SK-N-SH treated with all-trans-retinoic acid at 6 μM for 48 hours (cell line): ENCODE measurements at regions not wholly inside any gene's neighbourhood (a gene's known extent, or its start where the extent isn't known, plus 50 kb on each side); places are given as distances from the start of the nearest gene placed in this dataset.

Source experiments
- ATAC-seq: fragments of 200-7000 bp; cut with Tn5 transposase; 3 replicates; pipeline ENCODE4 v1.9.1; 2020; ENCODE audit warnings: mild to moderate bottlenecking, moderate library complexity
- BACH2 ChIP-seq: fragments of 250-450 bp; sonication (Bioruptor Pico); IDR thresholded peaks from 2 replicates; pipeline ENCODE4 v1.9.0; 2021; ENCODE audit warnings: mild to moderate bottlenecking, borderline replicate concordance
- CSDC2 ChIP-seq: fragments of 250-450 bp; sonication (Bioruptor Pico); IDR thresholded peaks from 2 replicates; pipeline ENCODE4 v1.5.0; 2020; ENCODE audit warnings: mild to moderate bottlenecking, moderate library complexity
- CSRNP3 ChIP-seq: fragments of 250-450 bp; sonication (Bioruptor Pico); IDR thresholded peaks from 2 replicates; pipeline ENCODE4 v1.5.1; 2021; ENCODE audit warnings: mild to moderate bottlenecking, moderate library complexity
- ESRRG ChIP-seq: fragments of 250-450 bp; sonication (Bioruptor Pico); IDR thresholded peaks from 2 replicates; pipeline ENCODE4 v1.6.1; 2021; ENCODE audit warnings: mild to moderate bottlenecking
- GLIS3 ChIP-seq: fragments of 250-450 bp; sonication (Bioruptor Pico); IDR thresholded peaks from 2 replicates; pipeline ENCODE4 v1.5.0; 2020; ENCODE audit warnings: mild to moderate bottlenecking, moderate library complexity
- OSR1 ChIP-seq: fragments of 250-450 bp; sonication (Bioruptor Pico); IDR thresholded peaks from 2 replicates; pipeline ENCODE4 v1.8.0; 2022; ENCODE audit warnings: moderate library complexity, mild to moderate bottlenecking, inconsistent platforms
- POU6F1 ChIP-seq: fragments of 250-450 bp; sonication (Bioruptor Pico); IDR thresholded peaks from 2 replicates; pipeline ENCODE4 v1.8.0; 2021; ENCODE audit warnings: low read depth, mild to moderate bottlenecking, moderate library complexity, borderline replicate concordance
- PPARA ChIP-seq: fragments of 250-450 bp; sonication (Bioruptor Pico); IDR thresholded peaks from 2 replicates; pipeline ENCODE4 v1.5.0; 2020; ENCODE audit warnings: mild to moderate bottlenecking, borderline replicate concordance
- RARB ChIP-seq: fragments of 250-450 bp; sonication (Bioruptor Pico); IDR thresholded peaks from 2 replicates; pipeline ENCODE4 v1.8.0; 2021; ENCODE audit warnings: mild to moderate bottlenecking, moderate library complexity
- SNAI2 ChIP-seq: fragments of 250-450 bp; sonication (Bioruptor Pico); IDR thresholded peaks from 2 replicates; pipeline ENCODE4 v1.5.0; 2020; ENCODE audit warnings: mild to moderate bottlenecking, moderate library complexity
- TCF4 ChIP-seq: fragments of 250-450 bp; sonication (Bioruptor Pico); IDR thresholded peaks from 2 replicates; pipeline ENCODE4 v1.8.0; 2021; ENCODE audit warnings: mild to moderate bottlenecking, moderate library complexity, borderline replicate concordance
- TOX ChIP-seq: fragments of 250-450 bp; sonication (Bioruptor Pico); IDR thresholded peaks from 2 replicates; pipeline ENCODE4 v1.8.0; 2021; ENCODE audit warnings: mild to moderate bottlenecking, moderate library complexity, borderline replicate concordance
- TSHZ2 ChIP-seq: fragments of 250-450 bp; sonication (Bioruptor Pico); IDR thresholded peaks from 2 replicates; pipeline ENCODE4 v1.5.0; 2020; ENCODE audit warnings: mild to moderate bottlenecking, moderate library complexity
- ZC3H10 ChIP-seq: fragments of 250-450 bp; sonication (Bioruptor Pico); IDR thresholded peaks from 2 replicates; pipeline ENCODE4 v1.5.1; 2021; ENCODE audit warnings: mild to moderate bottlenecking, moderate library complexity
- ZFP30 ChIP-seq: fragments of 450-650 bp; formaldehyde crosslinking; IDR thresholded peaks from 2 replicates; pipeline ENCODE4 v1.5.0; 2022; ENCODE audit warnings: mild to moderate bottlenecking, moderate library complexity
- ZNF565 ChIP-seq: fragments of 450-650 bp; formaldehyde crosslinking; conservative IDR thresholded peaks from 2 replicates; pipeline ENCODE4 v1.5.0; 2020; ENCODE audit warnings: low read depth, mild to moderate bottlenecking, moderate library complexity
- ZNF70 ChIP-seq: fragments of 450-650 bp; formaldehyde crosslinking; IDR thresholded peaks from 2 replicates; pipeline ENCODE4 v1.5.0; 2020; ENCODE audit warnings: mild to moderate bottlenecking, moderate library complexity
- ZNF8 ChIP-seq: fragments of 450-650 bp; formaldehyde crosslinking; IDR thresholded peaks from 2 replicates; pipeline ENCODE4 v1.5.0; 2020; ENCODE audit warnings: mild to moderate bottlenecking, moderate library complexity
- TF ChIP-seq, protein P1 (sequence below): fragments of 250-450 bp; sonication (Bioruptor Pico); IDR thresholded peaks from 2 replicates; pipeline ENCODE4 v1.8.0; 2020; ENCODE audit warnings: mild to moderate bottlenecking, moderate library complexity, borderline replicate concordance
- TF ChIP-seq, protein P2 (sequence below): fragments of 250-450 bp; sonication (Bioruptor Pico); IDR thresholded peaks from 2 replicates; pipeline ENCODE4 v1.5.1; 2020; ENCODE audit warnings: low read depth, mild to moderate bottlenecking, moderate library complexity

GRCh38 chr5:3124410-3124809 lies 372.9 kb upstream of the IRX2 start (continued):
- TF ChIP-seq ZC3H10 (CRISPR knock-in tag) (no peak), RARB (no peak)

GRCh38 chr5:3123763-3124157 lies 372.3 kb upstream of the IRX2 start:
- TF ChIP-seq POU6F1 (CRISPR knock-in tag) (no peak), ZNF565 (no peak), ZC3H10 (CRISPR knock-in tag) (no peak), ESRRG (CRISPR knock-in tag) (no peak), TOX (CRISPR knock-in tag) (no peak), RARB (no peak), ZNF70 (CRISPR knock-in tag) (no peak), CSDC2 (CRISPR knock-in tag) (no peak)
- ATAC-seq = no peak

GRCh38 chr5:3122985-3123762 lies 371.7 kb upstream of the IRX2 start:
- no peak for TF ChIP-seq ZNF70 (CRISPR knock-in tag)
- ATAC-seq = no peak

- TF ChIP-seq ZFP30 (no peak), TCF4 (CRISPR knock-in tag) (no peak), GLIS3 (CRISPR knock-in tag) (no peak), ZNF8 (no peak), PPARA (CRISPR knock-in tag) (no peak), ZC3H10 (CRISPR knock-in tag) (no peak), BACH2 (CRISPR knock-in tag) (no peak), RARB (no peak), ZNF70 (CRISPR knock-in tag) (no peak), TOX (CRISPR knock-in tag) (no peak), CSRNP3 (CRISPR knock-in tag) (no peak), OSR1 (CRISPR knock-in tag) (no peak), SNAI2 (CRISPR knock-in tag) (no peak), TSHZ2 (CRISPR knock-in tag) (no peak)
- TF ChIP-seq, protein P1, sequence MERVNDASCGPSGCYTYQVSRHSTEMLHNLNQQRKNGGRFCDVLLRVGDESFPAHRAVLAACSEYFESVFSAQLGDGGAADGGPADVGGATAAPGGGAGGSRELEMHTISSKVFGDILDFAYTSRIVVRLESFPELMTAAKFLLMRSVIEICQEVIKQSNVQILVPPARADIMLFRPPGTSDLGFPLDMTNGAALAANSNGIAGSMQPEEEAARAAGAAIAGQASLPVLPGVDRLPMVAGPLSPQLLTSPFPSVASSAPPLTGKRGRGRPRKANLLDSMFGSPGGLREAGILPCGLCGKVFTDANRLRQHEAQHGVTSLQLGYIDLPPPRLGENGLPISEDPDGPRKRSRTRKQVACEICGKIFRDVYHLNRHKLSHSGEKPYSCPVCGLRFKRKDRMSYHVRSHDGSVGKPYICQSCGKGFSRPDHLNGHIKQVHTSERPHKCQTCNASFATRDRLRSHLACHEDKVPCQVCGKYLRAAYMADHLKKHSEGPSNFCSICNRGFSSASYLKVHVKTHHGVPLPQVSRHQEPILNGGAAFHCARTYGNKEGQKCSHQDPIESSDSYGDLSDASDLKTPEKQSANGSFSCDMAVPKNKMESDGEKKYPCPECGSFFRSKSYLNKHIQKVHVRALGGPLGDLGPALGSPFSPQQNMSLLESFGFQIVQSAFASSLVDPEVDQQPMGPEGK = no peak
- TF ChIP-seq, protein P2, sequence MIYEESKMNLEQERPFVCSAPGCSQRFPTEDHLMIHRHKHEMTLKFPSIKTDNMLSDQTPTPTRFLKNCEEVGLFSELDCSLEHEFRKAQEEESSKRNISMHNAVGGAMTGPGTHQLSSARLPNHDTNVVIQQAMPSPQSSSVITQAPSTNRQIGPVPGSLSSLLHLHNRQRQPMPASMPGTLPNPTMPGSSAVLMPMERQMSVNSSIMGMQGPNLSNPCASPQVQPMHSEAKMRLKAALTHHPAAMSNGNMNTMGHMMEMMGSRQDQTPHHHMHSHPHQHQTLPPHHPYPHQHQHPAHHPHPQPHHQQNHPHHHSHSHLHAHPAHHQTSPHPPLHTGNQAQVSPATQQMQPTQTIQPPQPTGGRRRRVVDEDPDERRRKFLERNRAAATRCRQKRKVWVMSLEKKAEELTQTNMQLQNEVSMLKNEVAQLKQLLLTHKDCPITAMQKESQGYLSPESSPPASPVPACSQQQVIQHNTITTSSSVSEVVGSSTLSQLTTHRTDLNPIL = no peak
- ATAC-seq = no peak
Measured at GRCh38 chr5:3122216-3122615, 370.7 kb upstream of the IRX2 start.
